Ishikawa (cell line): ENCODE measurements at regions not wholly inside any gene's neighbourhood (a gene's known extent, or its start where the extent isn't known, plus 50 kb on each side); places are given as distances from the start of the nearest gene placed in this dataset.

Source experiments
- CEBPB ChIP-seq: IDR thresholded peaks from 2 replicates; pipeline ENCODE4 v1.6.1; 2012
- CREB1 ChIP-seq: IDR thresholded peaks from 2 replicates; pipeline ENCODE4 v1.6.1; 2012; ENCODE audit warnings: low read depth
- EGR1 ChIP-seq: IDR thresholded peaks from 2 replicates; pipeline ENCODE4 v1.6.1; 2012
- EP300 ChIP-seq: IDR thresholded peaks from 2 replicates; pipeline ENCODE4 v1.6.1; 2012; ENCODE audit warnings: borderline replicate concordance
- FOXM1 ChIP-seq: IDR thresholded peaks from 2 replicates; pipeline ENCODE4 v1.6.1; 2012; ENCODE audit warnings: low read depth, borderline replicate concordance
- NFIC ChIP-seq: IDR thresholded peaks from 2 replicates; pipeline ENCODE4 v1.6.1; 2012
- RAD21 ChIP-seq: IDR thresholded peaks from 2 replicates; pipeline ENCODE4 v1.6.1; 2012; ENCODE audit warnings: low read depth
- TAF1 ChIP-seq: IDR thresholded peaks from 2 replicates; pipeline ENCODE4 v1.6.1; 2012; ENCODE audit warnings: low read depth, mild to moderate bottlenecking
- TCF12 ChIP-seq: IDR thresholded peaks from 2 replicates; pipeline ENCODE4 v1.6.1; 2012; ENCODE audit warnings: low read depth
- TEAD4 ChIP-seq: IDR thresholded peaks from 2 replicates; pipeline ENCODE4 v1.6.1; 2012
- YY1 ChIP-seq: IDR thresholded peaks from 2 replicates; pipeline ENCODE4 v1.6.1; 2012; ENCODE audit warnings: low read depth
- ZBTB7A ChIP-seq: IDR thresholded peaks from 2 replicates; pipeline ENCODE4 v1.6.1; 2012; ENCODE audit warnings: low read depth
- TF ChIP-seq, protein P1 (sequence below): IDR thresholded peaks from 2 replicates; pipeline ENCODE4 v1.6.1; 2012; ENCODE audit warnings: low read depth, mild to moderate bottlenecking
- TF ChIP-seq, protein P2 (sequence below): IDR thresholded peaks from 2 replicates; pipeline ENCODE4 v1.6.1; 2012
- TF ChIP-seq, protein P3 (sequence below): IDR thresholded peaks from 2 replicates; pipeline ENCODE4 v1.6.1; 2012

DNA sequence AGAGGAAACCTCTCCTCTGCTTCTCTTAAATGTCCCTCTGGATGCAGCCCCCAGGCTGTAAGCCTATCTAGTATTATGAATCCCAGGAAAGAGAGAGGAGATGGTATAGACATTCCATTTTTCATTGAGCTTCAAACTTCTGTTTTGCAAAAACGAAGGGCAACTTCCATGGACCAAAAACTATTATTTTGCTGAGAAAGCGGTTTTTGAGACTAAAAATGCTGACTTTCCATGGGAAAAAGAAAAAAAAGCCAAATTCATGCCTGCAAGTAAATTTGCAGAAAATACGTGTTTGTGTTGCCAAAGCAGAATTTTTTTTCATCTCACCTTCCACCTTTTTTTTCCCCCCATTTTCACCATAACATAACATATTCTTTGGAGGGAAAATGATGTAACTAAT is 272.5 kb upstream of the CELF4 start:
- TF ChIP-seq, protein P1, sequence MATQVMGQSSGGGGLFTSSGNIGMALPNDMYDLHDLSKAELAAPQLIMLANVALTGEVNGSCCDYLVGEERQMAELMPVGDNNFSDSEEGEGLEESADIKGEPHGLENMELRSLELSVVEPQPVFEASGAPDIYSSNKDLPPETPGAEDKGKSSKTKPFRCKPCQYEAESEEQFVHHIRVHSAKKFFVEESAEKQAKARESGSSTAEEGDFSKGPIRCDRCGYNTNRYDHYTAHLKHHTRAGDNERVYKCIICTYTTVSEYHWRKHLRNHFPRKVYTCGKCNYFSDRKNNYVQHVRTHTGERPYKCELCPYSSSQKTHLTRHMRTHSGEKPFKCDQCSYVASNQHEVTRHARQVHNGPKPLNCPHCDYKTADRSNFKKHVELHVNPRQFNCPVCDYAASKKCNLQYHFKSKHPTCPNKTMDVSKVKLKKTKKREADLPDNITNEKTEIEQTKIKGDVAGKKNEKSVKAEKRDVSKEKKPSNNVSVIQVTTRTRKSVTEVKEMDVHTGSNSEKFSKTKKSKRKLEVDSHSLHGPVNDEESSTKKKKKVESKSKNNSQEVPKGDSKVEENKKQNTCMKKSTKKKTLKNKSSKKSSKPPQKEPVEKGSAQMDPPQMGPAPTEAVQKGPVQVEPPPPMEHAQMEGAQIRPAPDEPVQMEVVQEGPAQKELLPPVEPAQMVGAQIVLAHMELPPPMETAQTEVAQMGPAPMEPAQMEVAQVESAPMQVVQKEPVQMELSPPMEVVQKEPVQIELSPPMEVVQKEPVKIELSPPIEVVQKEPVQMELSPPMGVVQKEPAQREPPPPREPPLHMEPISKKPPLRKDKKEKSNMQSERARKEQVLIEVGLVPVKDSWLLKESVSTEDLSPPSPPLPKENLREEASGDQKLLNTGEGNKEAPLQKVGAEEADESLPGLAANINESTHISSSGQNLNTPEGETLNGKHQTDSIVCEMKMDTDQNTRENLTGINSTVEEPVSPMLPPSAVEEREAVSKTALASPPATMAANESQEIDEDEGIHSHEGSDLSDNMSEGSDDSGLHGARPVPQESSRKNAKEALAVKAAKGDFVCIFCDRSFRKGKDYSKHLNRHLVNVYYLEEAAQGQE = no peak
- TF ChIP-seq FOXM1 = no peak
- no peak for TF ChIP-seq NFIC
- no peak for TF ChIP-seq EGR1
- TF ChIP-seq CEBPB = no peak
- no peak for TF ChIP-seq ZBTB7A
- TF ChIP-seq RAD21 = no peak
- no peak for TF ChIP-seq EP300
- TF ChIP-seq, protein P2, sequence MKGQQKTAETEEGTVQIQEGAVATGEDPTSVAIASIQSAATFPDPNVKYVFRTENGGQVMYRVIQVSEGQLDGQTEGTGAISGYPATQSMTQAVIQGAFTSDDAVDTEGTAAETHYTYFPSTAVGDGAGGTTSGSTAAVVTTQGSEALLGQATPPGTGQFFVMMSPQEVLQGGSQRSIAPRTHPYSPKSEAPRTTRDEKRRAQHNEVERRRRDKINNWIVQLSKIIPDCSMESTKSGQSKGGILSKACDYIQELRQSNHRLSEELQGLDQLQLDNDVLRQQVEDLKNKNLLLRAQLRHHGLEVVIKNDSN = no peak
- TF ChIP-seq TEAD4 = no peak
- TF ChIP-seq TAF1 = no peak
- TF ChIP-seq TCF12 = no peak
- no peak for TF ChIP-seq CREB1
- TF ChIP-seq, protein P3, sequence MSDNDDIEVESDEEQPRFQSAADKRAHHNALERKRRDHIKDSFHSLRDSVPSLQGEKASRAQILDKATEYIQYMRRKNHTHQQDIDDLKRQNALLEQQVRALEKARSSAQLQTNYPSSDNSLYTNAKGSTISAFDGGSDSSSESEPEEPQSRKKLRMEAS = no peak
- TF ChIP-seq YY1 = no peak

DNA sequence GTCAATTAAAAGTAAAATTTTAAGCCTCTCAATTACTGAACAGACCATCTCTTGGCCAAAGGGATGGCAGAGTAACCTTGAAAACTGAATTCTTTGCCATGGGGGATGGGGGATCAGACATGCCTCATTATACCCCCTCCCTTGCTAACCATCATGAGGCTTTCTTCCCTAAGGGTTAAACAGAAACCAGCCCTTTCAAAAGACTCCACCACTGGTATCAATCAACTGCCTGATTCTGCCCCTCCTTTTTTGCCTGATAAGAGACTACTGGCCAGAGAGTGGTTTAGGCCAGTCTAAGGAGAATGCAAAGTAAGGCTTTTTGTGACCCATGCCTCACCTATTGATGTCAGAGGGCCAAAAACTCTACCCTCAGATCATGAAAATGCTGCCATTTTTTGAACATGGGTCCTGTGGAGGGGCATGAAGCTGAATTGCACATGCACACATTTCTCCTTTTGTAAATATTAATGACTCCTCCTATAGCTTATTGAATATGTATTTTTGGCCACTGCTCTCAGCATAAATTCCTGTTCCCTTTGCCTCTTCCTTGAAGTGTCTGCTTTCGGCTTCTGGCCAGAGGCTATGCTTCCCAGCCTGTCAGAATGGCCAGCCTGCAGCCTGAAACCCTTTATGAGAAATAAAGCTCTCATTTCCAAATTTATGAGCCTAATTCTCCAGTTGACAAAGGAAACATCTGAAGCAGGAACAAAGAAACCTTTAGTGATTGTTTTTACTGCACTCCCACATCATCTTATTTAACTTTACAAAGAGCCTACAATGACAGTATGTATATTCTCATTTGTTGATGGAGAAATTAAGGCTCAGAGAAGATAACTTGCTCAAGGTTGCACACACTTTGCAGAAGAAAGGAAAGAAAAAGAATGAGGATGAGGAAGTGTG is 270.7 kb upstream of the CELF4 start:
- no peak for TF ChIP-seq TEAD4
- TF ChIP-seq, protein P2 = no peak
- TF ChIP-seq, protein P3 = no peak
- TF ChIP-seq TCF12 = no peak
- TF ChIP-seq, protein P1 = no peak
- TF ChIP-seq FOXM1 = no peak
- no peak for TF ChIP-seq TAF1
- TF ChIP-seq YY1 = no peak
- TF ChIP-seq CEBPB = no peak
- TF ChIP-seq CREB1 = no peak
- TF ChIP-seq NFIC = no peak
- no peak for TF ChIP-seq ZBTB7A
- no peak for TF ChIP-seq RAD21

DNA sequence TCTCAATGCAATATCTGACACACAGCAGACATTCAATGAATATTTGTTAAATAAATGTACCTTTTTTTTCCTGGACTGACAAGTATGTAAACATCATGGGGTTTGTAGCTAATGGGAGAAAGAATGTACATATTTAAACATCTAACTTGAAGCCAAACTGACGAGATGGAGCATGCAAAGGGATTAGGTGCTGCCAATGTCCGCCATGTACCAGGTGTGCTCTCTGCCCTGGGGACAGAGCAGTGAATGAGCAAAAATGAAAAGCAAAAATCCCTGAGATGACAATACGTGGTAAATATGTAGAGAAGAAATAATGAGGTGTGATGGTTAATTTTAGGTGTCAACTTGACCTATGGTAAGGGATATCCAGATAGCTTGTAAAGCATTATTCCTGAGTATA is 247.4 kb upstream of the CELF4 start:
- TF ChIP-seq RAD21 = no peak
- TF ChIP-seq TCF12 = no peak
- no peak for TF ChIP-seq TEAD4
- TF ChIP-seq, protein P1 = no peak
- TF ChIP-seq CREB1 = no peak
- no peak for TF ChIP-seq TAF1
- TF ChIP-seq FOXM1 = no peak
- TF ChIP-seq ZBTB7A = no peak
- TF ChIP-seq, protein P3 = no peak
- TF ChIP-seq EP300 = no peak
- no peak for TF ChIP-seq EGR1
